Stimulated activated CD8-positive, alpha-beta memory T cell treated with anti-CD3 and anti-CD28 coated beads, Interleukin-15, amount 100 ng/mL, for 1 hour (primary cell): ENCODE measurements at regions not wholly inside any gene's neighbourhood (a gene's known extent, or its start where the extent isn't known, plus 50 kb on each side); places are given as distances from the start of the nearest gene placed in this dataset.
"Not testable (repeated sequence)": the region's sequence is repeated elsewhere in the genome, so short reads cannot be mapped to it uniquely, and the experiment has no call there.

Source experiments
- DNase-seq: peaks from one replicate; pipeline ENCODE4 v3.0.0-alpha.2; 2020; ENCODE audit warnings: low read depth

DNA sequence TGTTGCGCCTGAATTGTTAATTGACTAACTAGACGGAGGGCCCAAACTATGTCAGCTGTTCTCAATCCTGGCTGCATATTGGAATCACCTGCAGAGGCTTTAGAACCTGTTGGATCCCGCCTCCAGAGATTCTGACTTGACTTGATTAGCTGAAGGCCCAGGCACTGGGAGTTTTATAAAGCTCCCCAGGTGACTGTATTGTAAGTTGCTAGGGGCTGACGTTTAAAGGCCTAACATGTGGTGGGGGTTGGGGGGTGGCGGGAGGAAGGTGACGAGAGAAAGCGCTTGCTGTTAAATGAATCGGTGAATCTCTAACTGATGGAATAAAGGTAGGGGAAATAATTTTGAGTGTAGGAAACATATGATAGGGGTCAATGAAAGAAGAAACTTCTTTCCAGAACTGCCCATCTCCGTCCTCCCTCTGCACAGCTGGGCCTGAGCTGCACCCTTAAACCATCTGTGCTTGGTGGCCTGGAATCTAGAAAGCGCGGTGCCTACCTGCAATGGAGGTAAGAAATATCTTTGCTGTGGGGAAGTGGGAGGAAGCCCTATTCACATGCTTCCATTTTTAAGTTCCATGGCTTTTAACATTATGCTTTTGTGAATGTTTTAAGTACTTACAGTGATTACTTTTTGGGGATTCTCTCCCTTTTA, 225.0 kb upstream of the FAM3C start:
- no peak for DNase-seq

- DNase-seq, result no peak
Observed at GRCh38 chr7:121620206-121620605, 224.1 kb upstream of the FAM3C start.

DNA sequence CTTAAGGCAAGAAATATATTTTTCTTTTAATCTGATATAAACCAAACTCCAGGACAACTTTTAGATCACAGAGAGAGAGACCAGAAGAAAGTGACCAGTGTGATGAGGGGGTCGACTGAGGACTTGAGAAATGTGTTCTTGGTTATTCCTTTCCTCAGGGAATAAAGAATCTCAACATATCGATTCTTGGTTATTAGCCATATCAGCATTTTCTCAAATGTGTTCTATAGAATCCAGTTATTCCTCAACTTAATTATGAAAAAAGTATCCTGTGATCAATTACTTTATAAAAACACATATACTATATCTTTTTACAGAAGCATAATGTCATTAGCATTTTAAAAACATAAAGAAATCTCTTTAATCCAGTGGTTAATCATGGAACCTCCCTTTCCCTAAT, 222.1 kb upstream of the FAM3C start:
- no peak for DNase-seq

- DNase-seq, result no peak
Observed at GRCh38 chr7:121610243-121610642, 214.1 kb upstream of the FAM3C start.

GRCh38 chr7:121609208-121609607, 213.1 kb upstream of the FAM3C start:
- DNase-seq, result no peak

- no peak for DNase-seq
Observed at GRCh38 chr7:121608785-121609184, 212.7 kb upstream of the FAM3C start.

DNA sequence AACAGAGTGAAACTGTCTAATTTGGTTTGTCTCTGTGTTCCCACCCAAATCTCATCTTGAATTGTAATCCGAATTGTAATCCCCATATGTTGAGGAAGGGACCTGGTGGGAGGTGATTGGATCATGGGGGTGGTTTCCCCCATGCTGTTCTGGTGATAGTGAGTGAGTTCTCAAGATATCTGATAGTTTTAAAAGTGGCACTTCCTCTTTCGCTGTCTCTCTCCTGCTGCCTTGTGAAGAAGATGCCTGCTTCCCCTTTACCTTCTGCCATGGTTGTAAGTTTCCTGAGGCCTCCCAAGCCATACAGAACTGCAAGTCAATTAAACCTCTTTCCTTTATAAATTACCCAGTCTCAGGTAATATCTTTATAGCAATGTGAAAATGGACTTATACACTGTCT, 212.1 kb upstream of the FAM3C start:
- not testable (repeated sequence) for DNase-seq

- no peak for DNase-seq
Observed at GRCh38 chr7:121605317-121605680, 209.2 kb upstream of the FAM3C start.

GRCh38 chr7:121604627-121605316, 208.7 kb upstream of the FAM3C start:
- DNase-seq, result no peak

- DNase-seq, result no peak
Observed at GRCh38 chr7:121603886-121604285, 207.8 kb upstream of the FAM3C start.

GRCh38 chr7:121599887-121600286, 203.8 kb upstream of the FAM3C start:
- no peak for DNase-seq

GRCh38 chr7:121595758-121596696, 199.9 kb upstream of the FAM3C start:
- no peak for DNase-seq

DNA sequence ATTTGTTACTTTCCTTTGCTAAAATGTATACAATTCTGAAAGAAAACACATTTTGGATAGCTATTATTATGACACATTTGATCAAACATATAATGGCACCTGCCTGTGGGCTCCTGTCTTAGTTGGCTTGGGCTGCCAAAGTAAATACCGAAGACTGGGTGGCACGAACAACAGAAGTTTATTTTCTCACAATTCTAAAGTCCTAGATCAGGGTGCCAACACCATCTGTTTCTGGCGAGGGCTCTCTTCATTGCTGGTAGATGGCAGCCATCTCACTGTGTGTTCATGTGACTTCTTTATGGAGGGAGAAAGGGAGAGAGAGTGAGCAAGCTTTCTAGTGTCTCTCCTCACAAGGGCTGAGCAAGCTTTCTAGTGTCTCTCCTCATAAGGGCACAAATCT, 195.8 kb upstream of the FAM3C start:
- DNase-seq, result no peak

DNA sequence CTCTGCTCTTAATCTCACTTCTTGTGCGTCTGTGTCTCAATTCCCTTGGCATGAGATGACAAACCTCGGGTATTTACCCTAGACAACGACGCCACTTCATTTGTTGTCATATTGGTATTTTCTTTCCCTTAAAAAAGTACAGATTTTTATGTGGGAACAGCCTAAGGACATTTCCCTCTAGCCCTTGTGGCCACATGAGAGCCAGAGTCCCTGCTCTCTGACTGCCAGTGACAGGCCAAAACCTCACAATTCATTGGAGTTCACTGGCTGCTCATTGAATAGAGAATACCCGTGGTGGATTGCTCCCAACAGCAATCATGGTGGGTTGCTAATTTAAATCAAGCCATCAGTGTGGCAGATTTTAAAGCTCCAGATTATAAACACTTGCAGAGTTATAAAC, 191.3 kb upstream of the FAM3C start:
- no peak for DNase-seq

DNA sequence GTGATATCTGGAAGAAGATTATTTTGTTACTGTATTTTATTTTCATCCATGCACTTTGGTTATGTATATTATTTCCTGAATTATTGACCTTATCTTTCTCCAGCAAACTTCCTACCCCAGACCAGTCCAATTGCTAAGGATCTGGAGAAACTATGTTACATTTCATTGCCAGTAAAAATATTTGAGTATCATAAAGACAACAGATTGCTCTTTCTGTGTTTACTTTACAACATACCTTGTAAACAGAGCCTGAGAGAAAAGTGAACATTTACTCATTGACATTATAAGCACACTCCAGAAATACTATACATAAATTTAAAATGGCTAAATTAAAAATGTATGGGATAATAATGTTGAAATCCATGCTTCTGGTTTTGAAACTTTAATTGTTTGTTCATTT, 186.2 kb upstream of the FAM3C start:
- no peak for DNase-seq

GRCh38 chr7:121579639-121580038, 183.5 kb upstream of the FAM3C start:
- DNase-seq, result no peak

GRCh38 chr7:121578669-121579068, 182.6 kb upstream of the FAM3C start:
- no peak for DNase-seq

GRCh38 chr7:121576148-121576917, 180.2 kb upstream of the FAM3C start:
- DNase-seq, result no peak

- no peak for DNase-seq
Observed at GRCh38 chr7:121575194-121575765, 179.2 kb upstream of the FAM3C start.

DNA sequence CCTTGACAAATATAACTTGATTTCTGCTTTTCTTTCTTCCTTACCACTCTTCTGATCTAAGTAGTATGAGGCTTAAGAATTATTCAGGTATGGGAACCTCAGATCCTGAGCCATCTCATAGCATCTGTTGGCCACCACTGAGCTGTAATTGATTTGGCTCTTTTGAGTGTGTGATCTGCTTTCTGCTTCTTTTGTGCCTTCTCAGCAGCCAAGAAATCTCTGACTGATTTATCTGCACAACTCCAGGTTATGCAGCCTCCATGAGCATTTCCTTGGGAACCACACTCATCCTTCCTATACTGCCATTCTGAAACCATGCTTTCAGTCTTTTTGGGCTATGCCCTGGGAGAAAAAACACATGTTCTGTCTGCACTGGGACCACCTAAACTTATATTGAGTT, 178.0 kb upstream of the FAM3C start:
- no peak for DNase-seq

DNA sequence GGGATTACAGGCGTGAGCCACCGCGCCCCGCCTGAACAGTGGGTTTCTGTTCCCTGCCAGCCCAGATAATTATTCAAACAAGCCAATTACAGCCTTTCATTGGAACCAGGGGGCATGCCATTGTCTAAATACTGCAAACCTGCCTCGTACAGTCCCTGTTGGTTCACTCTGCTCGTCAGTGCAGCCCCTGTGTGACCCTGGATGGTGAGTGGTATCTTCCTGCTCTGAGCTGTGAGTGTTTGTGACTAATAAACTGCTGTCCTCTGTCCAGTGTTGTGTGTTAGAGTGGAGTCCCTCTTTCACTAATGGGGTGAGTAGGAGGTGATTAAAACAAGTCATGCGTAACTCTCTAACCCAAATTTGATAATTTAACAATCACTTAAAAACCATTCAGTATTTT, 176.5 kb upstream of the FAM3C start:
- no peak for DNase-seq

GRCh38 chr7:121570365-121570764, 174.3 kb upstream of the FAM3C start:
- no peak for DNase-seq
